ENCODE measurements at regions not wholly inside any gene's neighbourhood (a gene's known extent, or its start where the extent isn't known, plus 50 kb on each side); places are given as distances from the start of the nearest gene placed in this dataset.

DNA sequence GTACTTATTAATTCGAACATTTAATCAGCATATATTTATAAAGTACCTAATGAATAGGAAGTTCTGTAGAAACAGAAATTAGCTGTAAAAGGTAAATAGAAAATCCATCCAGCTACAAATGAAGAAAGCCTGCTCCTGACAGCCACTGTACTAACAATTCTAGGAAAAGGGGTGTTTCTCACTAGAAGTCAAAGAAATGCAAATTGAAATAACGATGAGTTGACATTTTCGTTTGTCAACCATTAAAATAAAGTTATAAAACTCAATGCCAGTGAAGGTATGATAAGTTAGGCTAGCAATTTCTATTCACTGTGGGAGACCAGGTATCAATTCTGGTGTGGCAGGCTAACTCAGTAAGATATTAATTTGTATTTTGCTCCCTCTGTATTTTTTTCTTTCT is 198.0 kb downstream of the ARL4C start:
- DNase-seq (ENCODE audit: low read depth): no peak

GRCh38 chr2:234296991-234297390 is 199.9 kb downstream of the ARL4C start:
- Histone ChIP-seq H3K4me3 (ENCODE audit: low read depth, low read length) (no peak overlapping the region), H3K27me3 (ENCODE audit: control insufficient read depth, insufficient read depth, low read length) (no peaks in the 10 kb centered on the region), H3K36me3 (ENCODE audit: control insufficient read depth, insufficient read depth, low read length) (no peaks in the 10 kb centered on the region)
- TF ChIP-seq, protein P1, sequence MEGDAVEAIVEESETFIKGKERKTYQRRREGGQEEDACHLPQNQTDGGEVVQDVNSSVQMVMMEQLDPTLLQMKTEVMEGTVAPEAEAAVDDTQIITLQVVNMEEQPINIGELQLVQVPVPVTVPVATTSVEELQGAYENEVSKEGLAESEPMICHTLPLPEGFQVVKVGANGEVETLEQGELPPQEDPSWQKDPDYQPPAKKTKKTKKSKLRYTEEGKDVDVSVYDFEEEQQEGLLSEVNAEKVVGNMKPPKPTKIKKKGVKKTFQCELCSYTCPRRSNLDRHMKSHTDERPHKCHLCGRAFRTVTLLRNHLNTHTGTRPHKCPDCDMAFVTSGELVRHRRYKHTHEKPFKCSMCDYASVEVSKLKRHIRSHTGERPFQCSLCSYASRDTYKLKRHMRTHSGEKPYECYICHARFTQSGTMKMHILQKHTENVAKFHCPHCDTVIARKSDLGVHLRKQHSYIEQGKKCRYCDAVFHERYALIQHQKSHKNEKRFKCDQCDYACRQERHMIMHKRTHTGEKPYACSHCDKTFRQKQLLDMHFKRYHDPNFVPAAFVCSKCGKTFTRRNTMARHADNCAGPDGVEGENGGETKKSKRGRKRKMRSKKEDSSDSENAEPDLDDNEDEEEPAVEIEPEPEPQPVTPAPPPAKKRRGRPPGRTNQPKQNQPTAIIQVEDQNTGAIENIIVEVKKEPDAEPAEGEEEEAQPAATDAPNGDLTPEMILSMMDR (IDR thresholded peaks at IDR 0.05; ENCODE audit: insufficient read depth, low read length, poor library complexity, severe bottlenecking): no peak
- no peak for DNase-seq (ENCODE audit: low read depth)

More for the DNA sequence above, 198.0 kb downstream of the ARL4C start:
- Histone ChIP-seq H3K27me3 (ENCODE audit: control insufficient read depth, insufficient read depth, low read length) (no peaks in the 10 kb centered on the region), H3K4me3 (ENCODE audit: low read depth, low read length) (no peak overlapping the region), H3K36me3 (ENCODE audit: control insufficient read depth, insufficient read depth, low read length) (no peaks in the 10 kb centered on the region)
- TF ChIP-seq, protein P1 (IDR thresholded peaks at IDR 0.05; ENCODE audit: insufficient read depth, low read length, poor library complexity, severe bottlenecking): no peak

DNA sequence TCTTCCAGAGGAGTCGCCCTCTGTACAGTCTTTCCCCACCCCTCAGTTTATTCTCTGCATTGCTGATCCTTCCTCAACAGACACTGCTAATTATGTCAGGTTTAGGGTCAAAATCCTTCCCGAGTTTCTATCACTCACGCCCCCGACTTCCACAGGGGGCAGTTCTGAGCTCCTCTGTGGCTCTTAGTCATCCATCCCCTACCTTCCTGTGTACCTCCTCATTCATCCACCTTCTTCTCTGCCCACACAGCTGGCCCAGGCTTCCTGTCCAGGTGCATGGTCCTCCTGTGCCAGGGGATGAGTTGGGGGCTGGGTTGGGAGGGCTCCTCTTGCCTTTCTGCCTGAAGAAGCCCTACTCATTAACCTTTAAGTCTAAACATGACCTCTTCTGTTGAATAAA is 202.9 kb downstream of the ARL4C start:
- TF ChIP-seq, protein P1 (IDR thresholded peaks at IDR 0.05; ENCODE audit: insufficient read depth, low read length, poor library complexity, severe bottlenecking): peak; percentile 24
- Histone ChIP-seq H3K4me3 (ENCODE audit: low read depth, low read length) (no peak overlapping the region), H3K27me3 (ENCODE audit: control insufficient read depth, insufficient read depth, low read length) (no peaks in the 10 kb centered on the region), H3K36me3 (ENCODE audit: control insufficient read depth, insufficient read depth, low read length) (no peaks in the 10 kb centered on the region)
- no peak for DNase-seq (ENCODE audit: low read depth)

DNA sequence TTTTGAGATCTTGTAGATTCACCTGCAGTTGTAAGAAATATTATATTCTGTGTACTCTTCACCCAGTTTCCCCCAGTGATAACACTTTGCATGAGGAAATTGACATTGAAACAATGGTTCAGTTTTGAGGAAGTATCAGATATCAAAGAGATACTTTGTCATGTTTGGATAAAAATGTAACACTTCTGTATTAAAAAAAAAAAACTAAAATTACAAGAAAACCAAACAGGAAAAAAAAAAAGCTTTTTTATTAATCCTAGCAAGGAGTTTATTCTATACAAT is 204.0 kb downstream of the ARL4C start:
- DNase-seq (ENCODE audit: low read depth): no peak
- Histone ChIP-seq H3K4me3 (ENCODE audit: low read depth, low read length) (no peak overlapping the region), H3K36me3 (ENCODE audit: control insufficient read depth, insufficient read depth, low read length) (no peaks in the 10 kb centered on the region), H3K27me3 (ENCODE audit: control insufficient read depth, insufficient read depth, low read length) (no peaks in the 10 kb centered on the region)
- TF ChIP-seq, protein P1 (IDR thresholded peaks at IDR 0.05; ENCODE audit: insufficient read depth, low read length, poor library complexity, severe bottlenecking): no peak

DNA sequence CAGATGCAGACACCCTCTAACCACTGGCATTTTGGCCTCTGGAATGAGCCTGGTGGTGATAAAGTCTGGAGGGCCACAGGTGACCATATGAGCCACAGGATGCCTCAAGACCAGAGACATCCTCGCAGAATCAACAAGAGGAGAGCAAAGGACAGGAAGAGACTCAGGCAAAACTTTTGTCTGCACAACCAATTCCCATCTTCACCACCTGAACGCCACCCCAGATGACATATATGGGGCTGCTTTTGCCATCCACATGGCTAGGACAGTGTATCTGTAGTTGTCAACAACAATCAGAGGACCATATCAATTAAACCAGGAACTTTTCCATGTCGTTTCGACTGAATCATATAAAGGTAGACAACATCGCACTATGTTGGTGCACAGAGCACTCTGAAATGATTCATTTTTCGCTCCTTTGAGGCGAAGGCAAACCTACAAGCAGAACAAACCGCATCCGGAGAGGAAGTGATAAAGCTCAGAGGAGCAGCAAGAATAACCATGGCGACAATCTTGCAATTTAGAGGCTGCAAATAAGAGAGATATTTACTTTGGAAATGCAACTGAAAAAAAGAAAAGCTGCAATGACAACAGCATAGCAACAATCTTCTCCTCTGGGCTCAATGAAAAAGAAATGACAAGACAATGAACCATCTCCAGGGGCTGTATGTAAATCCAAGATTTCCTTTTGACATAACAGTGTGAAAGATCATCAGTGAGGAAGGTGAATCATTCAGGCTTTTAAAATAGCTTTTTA is 204.5 kb downstream of the ARL4C start:
- Histone ChIP-seq H3K36me3 (ENCODE audit: control insufficient read depth, insufficient read depth, low read length) (no peaks in the 10 kb centered on the region), H3K4me3 (ENCODE audit: low read depth, low read length) (no peak overlapping the region), H3K27me3 (ENCODE audit: control insufficient read depth, insufficient read depth, low read length) (no peaks in the 10 kb centered on the region)
- TF ChIP-seq, protein P1 (IDR thresholded peaks at IDR 0.05; ENCODE audit: insufficient read depth, low read length, poor library complexity, severe bottlenecking): no peak
- DNase-seq (ENCODE audit: low read depth): no peak

GRCh38 chr2:234291765-234292204 is 205.1 kb downstream of the ARL4C start:
- Histone ChIP-seq H3K36me3 (ENCODE audit: control insufficient read depth, insufficient read depth, low read length) (no peaks in the 10 kb centered on the region), H3K4me3 (ENCODE audit: low read depth, low read length) (no peak overlapping the region), H3K27me3 (ENCODE audit: control insufficient read depth, insufficient read depth, low read length) (no peaks in the 10 kb centered on the region)
- DNase-seq (ENCODE audit: low read depth): peak; percentile 72
- TF ChIP-seq, protein P1 (IDR thresholded peaks at IDR 0.05; ENCODE audit: insufficient read depth, low read length, poor library complexity, severe bottlenecking): no peak
